DMS79 treated with DMSO at 0.1 percent for 48 hours (cell line): ENCODE measurements at regions not wholly inside any gene's neighbourhood (a gene's known extent, or its start where the extent isn't known, plus 50 kb on each side); places are given as distances from the start of the nearest gene placed in this dataset.

Experiments used
- DNase-seq: peaks from one replicate; lab custom pipeline; 2025; lab: John Stamatoyannopoulos, UW

GRCh38 chr11:10930224-10930971 is 72.5 kb upstream of the ZBED5 start:
- peak; percentile 19 for DNase-seq

DNA sequence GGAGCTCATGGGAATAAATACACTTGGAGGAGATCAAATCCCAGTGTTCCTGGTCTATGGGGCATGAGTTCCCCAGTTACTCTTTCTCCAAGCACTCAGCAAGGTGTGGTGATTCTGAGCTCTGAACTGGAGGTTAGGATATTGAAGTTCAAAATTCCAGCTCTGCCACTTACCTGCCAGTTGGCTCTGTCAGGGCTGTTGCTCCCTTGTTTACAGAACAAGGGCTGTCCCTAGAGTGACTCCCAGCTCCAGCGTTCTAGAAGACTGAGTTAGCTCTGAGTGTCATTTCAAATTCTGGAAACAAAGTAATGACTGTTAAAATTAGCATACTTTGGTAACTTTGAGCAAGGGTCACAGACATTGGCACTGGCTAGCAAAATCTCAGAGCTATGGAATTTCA is 69.7 kb upstream of the ZBED5 start:
- DNase-seq = no peak

DNA sequence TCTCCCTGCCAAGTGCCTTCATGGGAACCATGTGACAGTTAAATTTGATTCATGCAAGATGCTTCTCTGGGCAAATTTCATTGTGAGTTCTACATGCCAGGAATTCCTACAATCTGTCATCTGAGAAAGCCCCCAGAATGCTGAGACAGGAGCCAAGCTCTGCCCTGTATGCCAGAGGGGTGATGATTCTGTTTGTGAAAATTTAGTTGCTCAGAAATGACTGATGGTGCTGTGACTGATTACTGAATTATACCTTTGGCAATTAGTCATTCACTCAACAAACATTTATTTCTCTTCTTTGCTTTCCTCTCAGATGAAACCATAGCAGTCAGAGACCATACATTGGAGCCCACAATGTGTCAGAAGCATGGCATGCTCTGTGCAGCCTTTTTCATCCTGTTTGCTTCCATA is 69.0 kb upstream of the ZBED5 start:
- no peak for DNase-seq

- DNase-seq = no peak
These were observed 67.5 kb upstream of the ZBED5 start for GRCh38 chr11:10925149-10925926.

- no peak for DNase-seq
These were observed 66.0 kb upstream of the ZBED5 start for GRCh38 chr11:10923882-10924281.

GRCh38 chr11:10922892-10923291 is 65.0 kb upstream of the ZBED5 start:
- no peak for DNase-seq

- no peak for DNase-seq
These were observed 63.0 kb upstream of the ZBED5 start for GRCh38 chr11:10920875-10921274.

GRCh38 chr11:10920205-10920604 is 62.4 kb upstream of the ZBED5 start:
- DNase-seq = no peak

- no peak for DNase-seq
These were observed 60.8 kb upstream of the ZBED5 start for GRCh38 chr11:10918698-10919097.

- no peak for DNase-seq
These were observed 60.4 kb upstream of the ZBED5 start for GRCh38 chr11:10918275-10918674.

DNA sequence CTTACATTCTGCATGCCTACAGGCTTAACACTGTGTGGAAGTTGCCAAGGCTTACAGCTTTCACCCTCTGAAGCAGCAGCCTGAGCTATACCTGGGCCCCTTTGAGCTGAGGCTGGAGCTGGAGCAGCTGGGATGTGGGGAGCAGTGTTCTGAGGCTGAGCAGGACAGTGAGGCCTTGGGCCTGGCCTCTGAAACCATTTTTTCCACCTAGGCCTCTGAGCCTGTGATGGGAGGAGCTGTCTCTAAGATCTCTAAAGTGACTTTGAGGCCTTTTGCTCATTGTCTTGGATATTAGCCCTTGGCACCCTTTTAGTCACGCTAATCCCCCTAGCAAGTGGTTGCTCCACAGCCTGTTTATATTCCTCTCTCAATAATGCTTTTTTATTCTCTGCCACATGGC is 59.9 kb upstream of the ZBED5 start:
- DNase-seq = no peak

DNA sequence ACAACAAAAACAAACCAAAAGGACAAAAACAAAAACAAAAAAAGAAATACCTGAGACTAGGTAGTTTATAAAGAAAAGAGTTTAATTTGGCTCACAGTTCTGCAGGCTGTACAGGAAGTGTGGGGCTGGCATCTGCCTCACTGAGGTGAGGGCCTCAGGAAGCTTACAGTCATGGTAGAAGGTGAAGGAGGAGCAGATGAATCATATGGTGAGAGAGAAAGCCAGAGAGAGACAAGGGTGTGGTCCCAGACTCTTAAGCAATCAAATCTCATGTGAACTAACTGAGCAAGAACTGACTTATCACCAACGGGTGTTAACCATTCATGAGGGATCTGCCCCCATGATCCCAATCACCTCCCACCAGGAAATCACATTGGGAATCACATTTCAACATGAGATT is 58.8 kb upstream of the ZBED5 start:
- no peak for DNase-seq

DNA sequence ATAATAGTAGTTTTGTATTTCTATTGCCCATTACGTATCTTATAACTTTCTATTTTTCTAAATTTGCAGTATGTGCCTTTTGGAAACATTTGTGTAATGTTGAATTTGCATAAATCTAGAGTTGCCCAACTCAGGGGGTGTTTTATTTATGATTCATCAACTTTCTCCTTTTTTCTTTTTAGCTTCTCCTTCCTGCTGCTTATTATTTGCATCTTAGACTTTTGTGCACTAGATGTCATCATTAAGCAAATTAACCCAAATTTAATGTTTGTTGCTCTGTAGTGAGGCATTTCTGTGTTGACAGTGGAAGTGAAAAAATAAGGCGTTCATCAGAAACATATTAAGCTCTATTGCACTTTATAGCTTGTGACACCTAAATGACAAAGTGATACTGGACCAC is 56.2 kb upstream of the ZBED5 start:
- no peak for DNase-seq

DNA sequence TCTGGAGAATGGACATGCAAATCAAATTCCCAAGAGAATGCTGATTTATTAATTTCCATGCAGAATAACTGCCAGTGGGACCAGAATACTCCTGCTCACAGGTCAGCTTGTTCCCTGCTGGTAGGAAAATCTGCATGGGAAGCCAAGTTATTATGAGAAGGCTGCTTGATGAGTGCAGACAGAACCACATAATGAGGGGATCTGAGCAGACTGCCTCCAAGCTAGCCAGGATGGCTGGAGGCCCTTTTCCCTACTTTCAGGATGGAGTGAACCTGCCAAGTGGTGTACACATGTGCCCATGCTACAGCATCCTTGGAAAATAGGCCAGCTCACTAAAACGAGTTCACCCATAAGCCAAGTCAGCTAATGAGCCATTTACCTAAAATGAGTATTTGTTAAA is 55.2 kb upstream of the ZBED5 start:
- no peak for DNase-seq

DNA sequence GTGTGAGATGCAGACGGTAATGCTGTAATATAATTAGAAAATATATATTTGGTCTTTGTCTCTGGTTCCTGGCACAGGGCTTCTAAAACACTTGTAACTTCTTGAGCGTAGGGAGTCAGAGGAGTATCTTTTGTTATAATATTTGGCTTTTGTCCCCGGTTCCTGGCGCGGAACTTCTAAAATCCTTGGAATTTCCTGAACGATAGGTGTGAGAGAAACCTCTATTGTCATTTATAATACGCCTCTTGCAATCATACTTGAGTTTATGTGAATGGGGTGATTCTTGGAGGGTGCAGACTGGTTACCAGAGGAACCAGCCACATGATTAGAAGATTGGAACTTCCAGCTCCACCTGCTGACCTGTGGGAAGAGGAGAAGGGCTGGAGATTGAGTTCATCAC is 54.1 kb upstream of the ZBED5 start:
- peak; percentile 73 for DNase-seq

- no peak for DNase-seq
These were observed 51.5 kb upstream of the ZBED5 start for GRCh38 chr11:10909141-10909883.

- no peak for DNase-seq
These were observed 50.5 kb upstream of the ZBED5 start for GRCh38 chr11:10908215-10908951.
